ENCODE measurements at regions not wholly inside any gene's neighbourhood (a gene's known extent, or its start where the extent isn't known, plus 50 kb on each side); places are given as distances from the start of the nearest gene placed in this dataset.

DNA sequence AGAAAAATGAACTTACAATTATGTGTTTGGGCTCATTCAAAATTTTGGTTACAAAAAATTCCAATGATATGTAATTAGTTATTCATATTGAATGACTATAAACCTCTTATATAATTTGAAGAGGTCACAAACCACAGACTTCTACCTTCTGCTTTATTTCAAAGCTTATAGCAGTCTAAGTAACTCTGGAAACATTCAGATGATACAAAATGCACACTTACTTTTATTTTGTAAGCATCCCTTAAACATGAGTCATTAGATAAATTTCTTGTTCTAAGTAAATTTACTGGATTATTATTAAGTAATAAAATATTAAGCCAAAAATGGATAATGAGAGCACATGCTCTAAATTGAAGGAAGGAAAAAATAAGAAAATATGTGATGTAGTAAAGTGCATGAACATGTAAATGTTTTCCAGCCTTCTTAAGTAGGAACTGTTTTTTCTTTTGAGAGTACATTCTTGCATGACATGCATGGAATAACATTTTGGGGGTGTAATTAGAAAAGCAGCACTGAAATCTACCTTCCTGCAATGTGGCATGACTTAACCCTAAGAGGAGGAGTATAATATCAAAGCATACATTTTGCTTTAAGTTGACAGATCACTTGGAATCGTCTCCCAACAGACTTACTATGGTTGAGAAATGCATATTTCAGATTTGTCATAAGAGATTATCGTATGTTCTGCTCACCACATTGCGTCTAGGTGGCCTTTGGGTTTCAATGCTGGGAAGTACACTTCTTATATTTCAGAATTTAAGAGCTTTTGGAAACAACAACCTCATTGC is 372.7 kb upstream of the HSF2 start:
- DNase-seq, result no peak

GRCh38 chr6:122028933-122029522 is 370.4 kb upstream of the HSF2 start:
- DNase-seq, result no peak

DNA sequence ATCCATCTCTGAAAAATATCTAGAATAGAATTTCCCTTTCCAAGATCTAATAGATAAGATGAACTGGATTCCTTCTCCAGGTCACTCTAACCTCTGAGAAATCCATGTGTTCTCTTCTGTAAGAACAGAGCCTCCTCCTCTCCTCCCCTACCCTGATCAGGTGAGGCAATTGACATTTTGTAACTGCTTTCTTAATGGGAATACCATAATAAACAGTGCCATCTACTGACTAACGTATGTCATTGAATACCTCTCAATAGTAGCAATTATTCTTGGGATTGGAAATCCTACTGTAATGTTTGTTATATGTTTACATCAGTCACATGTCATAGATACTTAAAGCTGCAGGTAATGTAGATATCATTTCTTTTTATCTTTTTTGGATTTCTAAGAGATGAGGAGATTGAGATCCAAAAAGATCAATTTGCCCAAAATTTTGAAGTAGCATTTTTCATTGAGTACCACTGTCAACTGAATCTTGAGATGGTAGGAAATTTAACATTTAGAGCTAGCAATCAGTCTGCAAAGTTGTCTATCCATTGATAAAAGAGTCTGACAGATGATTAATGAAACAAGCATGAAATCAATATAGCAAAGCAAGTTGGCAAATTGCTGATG is 365.8 kb upstream of the HSF2 start:
- DNase-seq, result no peak

- DNase-seq, result no peak
These were observed 364.3 kb upstream of the HSF2 start for GRCh38 chr6:122035173-122035572.

GRCh38 chr6:122040261-122040660 is 359.2 kb upstream of the HSF2 start:
- DNase-seq, result no peak

DNA sequence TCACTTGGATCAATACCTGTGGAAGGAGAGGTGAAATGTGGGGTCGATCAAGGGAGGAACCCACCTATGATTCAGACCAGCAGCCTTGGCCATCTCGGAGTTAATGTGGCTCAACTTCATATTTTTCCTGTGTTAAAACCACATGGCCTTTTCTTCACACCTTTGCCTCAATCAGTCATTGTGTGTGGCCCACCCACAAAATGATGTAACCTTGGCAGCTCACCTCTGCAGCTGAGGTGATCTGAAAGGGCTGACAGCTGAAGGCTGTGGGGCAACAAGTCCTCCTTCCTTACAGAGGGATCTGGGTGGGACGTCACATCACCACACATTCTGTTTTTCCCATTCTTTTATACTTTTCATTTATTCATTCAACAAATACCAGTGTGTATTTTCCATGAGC is 357.1 kb upstream of the HSF2 start:
- DNase-seq, result no peak

- DNase-seq, result no peak
These were observed 356.3 kb upstream of the HSF2 start for GRCh38 chr6:122042960-122043735.

DNA sequence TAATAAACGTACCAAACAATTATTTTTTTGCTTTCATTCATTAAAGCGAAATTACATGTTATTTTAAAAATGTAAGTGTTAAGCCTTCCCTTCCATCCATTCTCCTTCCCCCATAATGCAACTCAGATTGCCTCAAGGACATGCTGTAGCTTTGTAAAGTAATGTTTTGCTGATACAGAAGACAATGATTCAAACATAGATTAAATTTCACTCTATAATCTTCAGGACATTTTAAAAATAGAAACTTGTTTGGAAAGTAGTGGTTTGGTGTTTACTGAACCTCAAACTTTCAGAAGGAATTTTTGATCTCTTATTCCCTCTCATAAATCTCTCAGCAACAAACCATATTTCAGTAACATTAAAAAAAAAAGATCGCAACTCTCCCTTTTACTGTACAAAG is 350.9 kb upstream of the HSF2 start:
- no peak for DNase-seq

DNA sequence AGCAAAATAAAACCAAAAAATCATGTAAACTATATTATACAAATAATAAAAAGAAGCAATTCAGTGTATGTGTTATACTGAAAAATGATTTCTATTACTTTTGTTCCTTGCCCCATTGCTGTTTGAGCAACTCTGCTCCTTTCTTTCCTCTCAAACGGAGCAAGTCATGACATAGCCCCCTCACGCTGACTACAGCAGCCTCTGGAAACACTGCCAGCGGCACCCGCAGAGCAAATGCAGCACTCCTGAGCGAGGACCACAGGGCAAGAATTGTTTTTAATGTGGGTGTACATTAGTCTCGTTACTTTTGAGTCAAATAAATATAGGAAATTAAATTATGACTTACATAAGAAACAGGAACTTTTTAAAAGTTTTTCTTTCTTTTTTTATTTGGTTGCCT is 350.1 kb upstream of the HSF2 start:
- no peak for DNase-seq

DNA sequence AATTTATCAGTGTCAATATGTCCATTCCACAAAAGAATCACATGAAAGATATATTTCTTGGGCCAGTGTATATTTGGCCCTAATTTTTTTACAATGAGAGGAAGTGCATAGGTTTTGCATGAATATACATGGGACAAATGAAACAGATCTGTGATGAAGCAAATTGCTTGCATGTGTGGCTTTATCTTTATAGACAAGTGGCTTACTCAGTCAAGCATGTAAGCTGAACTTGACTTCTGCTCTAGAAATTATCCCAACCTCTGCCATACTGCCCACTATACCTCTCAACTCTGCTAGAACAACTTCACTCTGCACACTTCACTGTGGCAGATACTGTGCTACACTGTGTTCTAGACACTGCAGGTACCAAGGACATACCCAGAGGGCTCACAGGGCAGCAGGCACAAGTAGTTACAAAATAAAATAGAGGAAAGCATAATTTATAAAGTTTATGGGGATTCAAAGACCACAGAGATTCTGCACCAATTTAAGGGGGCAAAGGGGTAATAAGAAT is 349.2 kb upstream of the HSF2 start:
- no peak for DNase-seq

- DNase-seq, result no peak
These were observed 347.0 kb upstream of the HSF2 start for GRCh38 chr6:122052346-122052900.

DNA sequence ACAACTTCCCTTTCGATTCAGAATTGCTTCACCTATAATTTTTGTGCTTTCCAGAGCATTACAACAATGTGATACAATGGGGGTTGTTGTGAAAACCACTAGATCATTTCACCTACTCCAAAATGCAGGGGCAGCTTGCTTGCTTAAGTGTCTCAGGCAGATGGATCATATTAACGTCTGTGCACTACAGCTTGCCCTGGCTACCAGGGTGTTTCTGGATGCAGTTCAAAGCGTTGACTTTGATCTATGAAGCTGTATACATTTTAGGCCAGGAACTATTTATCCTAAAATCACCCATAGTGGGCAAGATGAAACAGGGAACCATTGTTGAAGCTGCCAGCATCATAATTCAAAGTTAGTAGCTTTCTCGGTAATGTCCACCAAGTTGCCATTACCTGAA is 339.5 kb upstream of the HSF2 start:
- DNase-seq, result no peak

DNA sequence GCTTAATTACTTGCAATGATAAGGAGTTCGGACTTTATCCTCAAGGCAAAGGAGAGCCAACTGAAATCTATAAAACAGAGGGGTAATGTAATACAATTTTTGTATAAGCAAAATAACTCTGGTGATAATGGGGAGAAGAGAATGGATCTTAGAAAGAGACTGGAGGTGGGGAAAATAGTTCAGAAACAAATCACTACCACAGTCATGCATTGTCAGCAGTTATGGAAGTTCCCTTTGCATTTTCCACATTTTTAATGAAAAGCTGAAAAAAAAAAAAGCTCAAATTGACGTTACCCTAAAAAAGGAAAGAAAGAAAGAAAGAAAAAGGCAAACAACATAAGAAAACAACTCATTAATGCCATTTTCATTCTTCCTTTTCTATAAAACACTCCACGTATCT is 337.6 kb upstream of the HSF2 start:
- no peak for DNase-seq

DNA sequence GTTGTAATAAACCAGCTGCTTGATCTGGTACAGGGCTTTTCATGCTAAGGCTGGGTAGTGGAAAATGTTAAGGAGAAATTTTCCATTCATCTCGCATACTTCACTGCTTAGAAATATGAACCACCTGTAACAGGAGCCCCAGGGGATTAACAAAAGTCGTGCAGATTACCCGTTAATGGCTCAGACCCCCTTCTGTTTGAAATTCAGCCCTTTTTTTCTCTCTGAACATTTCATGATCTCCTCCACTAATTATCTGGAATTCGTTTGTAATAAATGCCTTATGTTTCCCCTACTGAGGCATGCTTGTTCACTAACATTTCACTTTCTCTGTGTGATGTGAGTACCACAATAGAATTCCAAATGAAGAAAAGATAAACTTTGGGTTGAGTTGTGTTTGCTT is 336.4 kb upstream of the HSF2 start:
- DNase-seq, result no peak

GRCh38 chr6:122063761-122064160 is 335.7 kb upstream of the HSF2 start:
- no peak for DNase-seq

GRCh38 chr6:122066200-122066599 is 333.3 kb upstream of the HSF2 start:
- DNase-seq, result no peak

DNA sequence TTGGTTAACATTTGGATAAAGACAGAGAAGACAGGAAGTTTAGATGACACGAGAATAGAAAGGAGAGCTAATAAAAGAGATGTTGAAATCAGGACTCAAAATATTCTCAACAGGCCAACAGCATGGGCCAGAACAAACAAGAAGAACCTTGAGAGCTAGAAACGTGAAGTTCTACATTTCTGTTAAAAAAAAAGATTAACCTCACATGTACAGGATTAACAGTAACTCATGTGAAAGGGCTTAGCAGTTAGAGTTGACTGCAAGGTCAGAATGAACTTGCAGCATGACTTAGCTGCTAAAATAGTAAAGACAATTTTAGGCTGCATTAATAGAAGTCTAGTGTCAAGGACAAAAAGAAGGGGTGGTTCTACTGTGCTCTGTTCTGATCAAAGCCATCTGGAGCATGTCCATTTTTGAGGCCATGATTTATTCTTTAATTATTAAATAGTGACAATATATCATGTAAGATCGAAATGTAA is 331.1 kb upstream of the HSF2 start:
- DNase-seq, result no peak

DNA sequence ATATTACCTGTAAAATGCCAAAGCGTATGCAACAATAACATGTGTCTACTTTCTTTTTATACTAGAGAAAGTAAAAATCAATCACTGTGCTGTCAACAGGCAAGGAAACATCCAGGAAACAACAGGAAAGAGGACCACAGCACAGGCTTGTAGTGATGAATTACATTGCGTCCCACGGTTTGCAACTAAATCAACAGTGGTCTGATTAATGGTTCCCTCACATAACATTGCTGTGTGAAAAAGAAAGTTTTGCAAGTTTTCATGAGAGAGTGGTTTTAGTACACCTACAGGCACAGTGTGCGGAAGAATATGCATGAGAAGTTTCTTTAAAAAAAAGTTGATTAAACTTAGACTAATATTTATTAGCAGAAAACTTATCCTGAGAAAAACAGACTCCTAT is 329.5 kb upstream of the HSF2 start:
- no peak for DNase-seq

DNA sequence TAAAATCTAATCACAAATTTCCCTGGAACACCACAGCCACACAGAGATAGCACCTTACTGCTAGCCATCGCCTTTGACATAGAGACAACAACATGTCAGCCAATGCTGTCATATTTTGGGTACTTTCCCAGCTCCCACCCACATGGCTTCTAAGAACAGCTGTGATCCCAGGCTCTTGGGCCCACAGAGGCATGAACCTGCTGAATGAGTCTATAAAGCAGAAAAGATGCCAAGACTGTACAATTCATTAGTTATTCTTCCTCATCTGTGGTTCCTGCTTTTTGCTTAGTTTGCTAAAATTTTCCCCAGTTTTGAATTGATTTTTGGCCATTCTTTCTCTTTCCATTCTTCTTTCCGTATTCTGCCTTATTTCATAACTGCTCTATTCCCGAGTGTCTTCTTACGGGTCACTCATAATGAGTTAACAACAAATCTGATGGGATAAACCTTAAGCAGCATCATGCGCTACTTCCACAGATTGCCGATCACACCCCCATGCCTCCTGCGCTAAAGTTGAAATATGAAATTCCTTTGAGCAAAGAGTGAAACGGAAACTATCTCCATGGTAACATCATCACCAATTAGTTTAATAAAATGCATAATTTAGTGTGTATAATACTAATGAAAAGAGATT is 327.3 kb upstream of the HSF2 start:
- no peak for DNase-seq

- no peak for DNase-seq
These were observed 324.2 kb upstream of the HSF2 start for GRCh38 chr6:122075084-122075838.

- no peak for DNase-seq
These were observed 323.5 kb upstream of the HSF2 start for GRCh38 chr6:122075917-122076316.

DNA sequence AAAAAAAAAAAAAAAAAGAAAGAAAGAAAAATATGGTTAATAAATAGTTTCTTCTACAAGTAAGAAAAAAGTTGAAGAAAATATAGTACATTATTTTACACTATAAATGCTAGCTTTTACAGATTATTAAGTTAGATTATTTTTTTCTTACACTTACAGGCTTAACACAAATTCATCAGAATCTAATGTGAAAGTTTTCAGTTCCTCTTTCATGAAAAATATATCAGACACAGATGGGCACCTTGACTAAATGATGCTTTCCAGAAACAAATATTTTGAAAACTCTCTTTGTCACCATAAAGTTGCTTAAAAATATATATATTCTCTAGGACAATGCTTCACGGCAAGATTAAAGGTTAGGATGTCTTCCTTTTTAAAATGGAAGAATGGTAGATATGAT is 321.8 kb upstream of the HSF2 start:
- DNase-seq, result no peak

Measured in DMS 273 treated with DMSO at 0.1 percent for 48 hours (cell line).